GM12864 (cell line): ENCODE measurements at regions not wholly inside any gene's neighbourhood (a gene's known extent, or its start where the extent isn't known, plus 50 kb on each side); places are given as distances from the start of the nearest gene placed in this dataset.

Experiments
- DNase-seq: peaks from one replicate; pipeline ENCODE4 v3.0.0-alpha.2; 2011; ENCODE audit warnings: low read depth
- H3K4me3 ChIP-seq: 2 replicates; pipeline ENCODE4 v1.5.1; 2011; ENCODE audit warnings: mild to moderate bottlenecking, low read depth, low read length, control low read depth
- CTCF ChIP-seq: IDR thresholded peaks from 2 replicates; pipeline ENCODE4 v1.5.1; 2011; ENCODE audit warnings: low read depth, mild to moderate bottlenecking, moderate library complexity, low read length, control low read depth, inconsistent platforms; ENCODE audit errors: missing control alignments

GRCh38 chr2:155033652-155034051, 335.2 kb downstream of the KCNJ3 start:
- TF ChIP-seq CTCF = no peak
- H3K4me3 ChIP-seq = no peak overlapping the region
- no peak for DNase-seq

GRCh38 chr2:155030296-155030695, 331.8 kb downstream of the KCNJ3 start:
- TF ChIP-seq CTCF = no peak
- no peak for DNase-seq
- no peak overlapping the region for H3K4me3 ChIP-seq

- DNase-seq = no peak
- no peak overlapping the region for H3K4me3 ChIP-seq
- no peak for TF ChIP-seq CTCF
These were observed 328.2 kb downstream of the KCNJ3 start for GRCh38 chr2:155026651-155027174.

- no peak for DNase-seq
- no peak overlapping the region for H3K4me3 ChIP-seq
- TF ChIP-seq CTCF = no peak
These were observed 325.2 kb downstream of the KCNJ3 start for GRCh38 chr2:155023674-155024073.

GRCh38 chr2:155022531-155022930, 324.0 kb downstream of the KCNJ3 start:
- H3K4me3 ChIP-seq = no peak overlapping the region
- TF ChIP-seq CTCF = no peak
- DNase-seq = no peak

- DNase-seq = no peak
- no peak for TF ChIP-seq CTCF
- no peak overlapping the region for H3K4me3 ChIP-seq
These were observed 323.1 kb downstream of the KCNJ3 start for GRCh38 chr2:155021618-155022017.

GRCh38 chr2:155020246-155020645, 321.8 kb downstream of the KCNJ3 start:
- TF ChIP-seq CTCF = no peak
- H3K4me3 ChIP-seq = no peak overlapping the region
- DNase-seq = no peak
